ENCODE measurements at regions not wholly inside any gene's neighbourhood (a gene's known extent, or its start where the extent isn't known, plus 50 kb on each side); places are given as distances from the start of the nearest gene placed in this dataset.
"Not testable (repeated sequence)": the region's sequence is repeated elsewhere in the genome, so short reads cannot be mapped to it uniquely, and the experiment has no call there.

DNA sequence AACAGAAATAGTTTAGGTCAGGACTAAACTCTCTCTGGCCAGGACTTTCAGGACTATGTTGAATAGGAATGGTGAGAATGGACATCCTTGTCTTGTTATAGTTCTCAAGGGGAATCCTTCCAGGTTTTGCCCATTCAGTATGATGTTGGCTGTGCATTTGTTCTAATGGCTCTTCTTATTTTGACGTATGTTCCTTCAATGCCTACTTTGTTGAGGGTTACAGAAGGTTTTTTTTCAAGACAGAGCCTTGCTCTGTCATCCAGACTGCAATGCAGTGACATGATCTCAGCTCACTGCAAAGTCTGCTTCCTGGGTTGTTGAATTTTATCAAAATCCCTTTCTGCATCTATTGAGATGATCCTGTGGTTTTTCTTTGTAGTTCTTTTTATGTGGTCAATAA lies 79.5 kb upstream of the NID2 start:
- no peak overlapping the region for H3K4me3 ChIP-seq (ENCODE audit: low read length)
- no peak for TF ChIP-seq CTCF (IDR thresholded peaks at IDR 0.05; ENCODE audit: insufficient read depth, low read depth, low read length, missing control alignments)
- no peak for DNase-seq (ENCODE audit: low read depth)

DNA sequence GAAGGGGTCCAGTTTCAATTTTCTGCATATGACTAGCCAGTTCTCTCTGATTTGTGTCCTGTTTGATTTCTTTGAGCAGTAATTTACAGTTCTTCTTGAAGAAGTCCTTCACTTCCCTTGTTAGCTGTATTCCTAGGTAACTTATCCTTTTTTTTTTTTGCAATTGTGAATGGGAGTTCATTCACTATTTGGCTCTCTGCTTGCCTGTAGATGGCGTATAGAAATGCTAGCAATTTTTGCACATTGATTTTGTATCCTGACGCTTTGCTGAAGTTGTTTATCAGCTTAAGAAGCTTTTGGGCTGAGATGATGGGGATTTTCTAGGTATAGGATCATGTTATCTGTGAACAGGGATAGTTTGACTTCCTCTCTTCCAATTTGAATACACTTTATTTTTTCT lies 77.6 kb upstream of the NID2 start:
- DNase-seq (ENCODE audit: low read depth) = no peak
- TF ChIP-seq CTCF (IDR thresholded peaks at IDR 0.05; ENCODE audit: insufficient read depth, low read depth, low read length, missing control alignments) = no peak
- H3K4me3 ChIP-seq (ENCODE audit: low read length) = no peak overlapping the region

GRCh38 chr14:52144099-52144498 lies 75.2 kb upstream of the NID2 start:
- DNase-seq (ENCODE audit: low read depth) = not testable (repeated sequence)

GRCh38 chr14:52142504-52142903 lies 73.6 kb upstream of the NID2 start:
- no peak for TF ChIP-seq CTCF (IDR thresholded peaks at IDR 0.05; ENCODE audit: insufficient read depth, low read depth, low read length, missing control alignments)
- H3K4me3 ChIP-seq (ENCODE audit: low read length) = no peak overlapping the region
- DNase-seq (ENCODE audit: low read depth) = no peak

More at GRCh38 chr14:52144099-52144498, 75.2 kb upstream of the NID2 start:
- H3K4me3 ChIP-seq (ENCODE audit: low read length) = not testable (repeated sequence)

DNA sequence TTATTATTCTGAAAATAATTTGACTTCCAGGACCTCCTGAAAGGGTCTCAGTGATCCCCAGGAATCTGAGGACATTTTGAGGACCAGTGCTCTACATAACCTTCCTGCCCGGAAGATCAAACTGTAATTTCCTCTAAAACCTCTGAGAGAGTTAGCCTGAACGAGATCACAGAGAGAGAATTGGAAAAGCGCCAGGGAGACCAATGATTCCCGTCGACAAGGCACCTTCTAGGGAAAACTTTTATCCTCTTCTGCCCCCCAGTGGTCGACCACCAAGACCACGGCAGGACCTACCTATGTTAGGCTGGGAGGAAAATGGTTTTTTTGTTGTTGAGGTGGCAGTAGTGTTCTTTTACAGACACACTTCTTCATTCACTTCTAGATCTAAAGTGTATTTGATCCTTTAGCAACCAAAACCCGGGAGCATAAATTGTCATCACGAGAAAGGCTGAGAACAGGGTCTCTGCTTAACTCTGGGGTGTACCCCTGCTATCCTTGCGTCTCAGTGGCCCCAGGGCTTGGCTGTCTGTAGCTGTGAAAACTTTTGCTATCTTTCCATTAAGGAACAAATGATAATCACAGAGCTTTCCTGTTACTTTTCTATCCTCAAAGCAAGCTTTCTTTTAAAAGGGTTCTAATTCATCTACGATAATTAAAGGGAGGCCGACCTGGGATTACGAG lies 62.9 kb upstream of the NID2 start:
- H3K4me3 ChIP-seq (ENCODE audit: low read length) = no peak overlapping the region
- TF ChIP-seq CTCF (IDR thresholded peaks at IDR 0.05; ENCODE audit: insufficient read depth, low read depth, low read length, missing control alignments) = peak; percentile 45
- DNase-seq (ENCODE audit: low read depth) = peak; percentile 84

DNA sequence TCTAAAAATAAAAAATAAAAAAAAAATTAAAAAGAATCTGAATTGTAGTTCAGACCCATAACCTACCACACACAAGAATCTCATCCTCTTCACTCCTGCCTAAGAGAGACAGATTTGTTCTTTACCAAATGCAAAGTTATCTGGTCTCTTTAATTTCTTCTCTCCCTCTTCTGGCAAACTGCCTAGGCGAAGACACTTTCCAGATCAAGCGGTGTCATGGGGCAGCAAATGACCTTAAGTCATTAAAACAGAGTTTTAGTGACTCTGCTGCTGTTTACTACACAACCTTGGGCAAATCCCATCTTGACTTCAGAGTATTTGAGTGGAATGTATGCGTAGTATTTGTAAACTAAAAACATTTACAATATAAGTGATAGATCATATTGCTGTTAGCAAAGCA lies 60.9 kb upstream of the NID2 start:
- TF ChIP-seq CTCF (IDR thresholded peaks at IDR 0.05; ENCODE audit: insufficient read depth, low read depth, low read length, missing control alignments) = no peak
- no peak for DNase-seq (ENCODE audit: low read depth)
- no peak overlapping the region for H3K4me3 ChIP-seq (ENCODE audit: low read length)

GRCh38 chr14:52125885-52126284 lies 57.0 kb upstream of the NID2 start:
- H3K4me3 ChIP-seq (ENCODE audit: low read length) = no peak overlapping the region
- TF ChIP-seq CTCF (IDR thresholded peaks at IDR 0.05; ENCODE audit: insufficient read depth, low read depth, low read length, missing control alignments) = no peak
- DNase-seq (ENCODE audit: low read depth) = no peak
